Activated CD8-positive, alpha-beta T cell treated with anti-CD3 and anti-CD28 coated beads, Interleukin-2, amount 10 ng/mL, durations not matched to agents 7 days and 5 days (primary cell): ENCODE measurements at regions not wholly inside any gene's neighbourhood (a gene's known extent, or its start where the extent isn't known, plus 50 kb on each side); places are given as distances from the start of the nearest gene placed in this dataset.

Experiments used
- ATAC-seq: fragments of 150-1000 bp; cut with Tn5 transposase; one replicate; pipeline ENCODE4 v1.10.0; 2021; ENCODE audit warnings: moderate library complexity
- CTCF ChIA-PET: fragments of 350-600 bp; sonication (Branson Sonifier 250); formaldehyde crosslinking; loops from one replicate; lab custom pipeline; 2021; ENCODE audit warnings: antibody characterized with exemption; lab: Charles Lee
- POLR2A ChIA-PET: fragments of 350-600 bp; sonication (Branson Sonifier 250); formaldehyde crosslinking; loops from one replicate; lab custom pipeline; 2021; ENCODE audit warnings: antibody characterized with exemption; lab: Charles Lee
- DNase-seq: peaks from one replicate; pipeline ENCODE4 v3.0.0-alpha.2; 2020
- H3K27ac Mint-ChIP-seq: one replicate; pipeline ENCODE4 v1.8.0; 2021; ENCODE audit warnings: mild to moderate bottlenecking, mixed read lengths
- H3K27me3 Mint-ChIP-seq: one replicate; pipeline ENCODE4 v1.8.0; 2021; ENCODE audit warnings: low read depth, mixed read lengths
- H3K36me3 Mint-ChIP-seq: one replicate; pipeline ENCODE4 v1.8.0; 2021; ENCODE audit warnings: low read depth, mixed read lengths
- H3K4me1 Mint-ChIP-seq: one replicate; pipeline ENCODE4 v1.8.0; 2021; ENCODE audit warnings: low read depth, mixed read lengths
- H3K4me3 Mint-ChIP-seq: one replicate; pipeline ENCODE4 v1.8.0; 2021; ENCODE audit warnings: mild to moderate bottlenecking, mixed read lengths
- H3K9me3 Mint-ChIP-seq: one replicate; pipeline ENCODE4 v1.8.0; 2022; ENCODE audit warnings: mixed read lengths; ENCODE audit not compliant: insufficient read depth

GRCh38 chr17:53707566-53707965, 115.2 kb upstream of the KIF2B start:
- ChIA-PET CTCF (no interaction called here), POLR2A (no interaction called here)
- ATAC-seq (no peak), DNase-seq (no peak)
- Mint-ChIP-seq H3K9me3 (peaks cover 27% of the 10 kb centered on the region), H3K27me3 (no peaks in the 10 kb centered on the region), H3K4me1 (no peaks in the 10 kb centered on the region), H3K27ac (no peak overlapping the region), H3K36me3 (no peaks in the 10 kb centered on the region), H3K4me3 (no peak overlapping the region)

GRCh38 chr17:53696286-53696685, 126.4 kb upstream of the KIF2B start:
- ChIA-PET CTCF (no interaction called here), POLR2A (no interaction called here)
- Mint-ChIP-seq H3K27ac (no peak overlapping the region), H3K4me1 (no peaks in the 10 kb centered on the region), H3K4me3 (no peak overlapping the region), H3K27me3 (no peaks in the 10 kb centered on the region), H3K36me3 (no peaks in the 10 kb centered on the region), H3K9me3 (peaks cover 5% of the 10 kb centered on the region)
- no peak for ATAC-seq
- DNase-seq: no peak

- H3K4me3 Mint-ChIP-seq: no peak overlapping the region
- POLR2A ChIA-PET: no interaction called here
Observed at GRCh38 chr17:53687324-53687723, 135.4 kb upstream of the KIF2B start.

GRCh38 chr17:53680745-53681144, 142.0 kb upstream of the KIF2B start:
- Mint-ChIP-seq H3K27me3 (no peaks in the 10 kb centered on the region), H3K36me3 (no peaks in the 10 kb centered on the region), H3K4me3 (no peak overlapping the region), H3K9me3 (peaks cover 14% of the 10 kb centered on the region), H3K27ac (no peak overlapping the region), H3K4me1 (no peaks in the 10 kb centered on the region)
- ATAC-seq (no peak), DNase-seq (no peak)
- CTCF ChIA-PET: no interaction called here
- POLR2A ChIA-PET: no interaction called here

More at GRCh38 chr17:53687324-53687723, 135.4 kb upstream of the KIF2B start:
- peaks cover 19% of the 10 kb centered on the region for H3K9me3 Mint-ChIP-seq
- no peak for DNase-seq
- H3K4me1 Mint-ChIP-seq: no peaks in the 10 kb centered on the region
- H3K27me3 Mint-ChIP-seq: no peaks in the 10 kb centered on the region
- no peak for ATAC-seq
- no peak overlapping the region for H3K27ac Mint-ChIP-seq
- H3K36me3 Mint-ChIP-seq: no peaks in the 10 kb centered on the region
- CTCF ChIA-PET: no interaction called here

- ChIA-PET POLR2A (no interaction called here), CTCF (no interaction called here)
- Mint-ChIP-seq H3K4me3 (no peak overlapping the region), H3K36me3 (no peaks in the 10 kb centered on the region), H3K27ac (no peak overlapping the region), H3K27me3 (no peaks in the 10 kb centered on the region), H3K4me1 (no peaks in the 10 kb centered on the region), H3K9me3 (peaks cover 28% of the 10 kb centered on the region)
- no peak for ATAC-seq
- DNase-seq: no peak
Observed at GRCh38 chr17:53668854-53669253, 153.9 kb upstream of the KIF2B start.

- ATAC-seq (no peak), DNase-seq (no peak)
- Mint-ChIP-seq H3K27ac (no peak overlapping the region), H3K9me3 (peaks cover 19% of the 10 kb centered on the region), H3K27me3 (no peaks in the 10 kb centered on the region), H3K4me1 (no peaks in the 10 kb centered on the region), H3K4me3 (no peak overlapping the region), H3K36me3 (no peaks in the 10 kb centered on the region)
- ChIA-PET POLR2A (no interaction called here), CTCF (no interaction called here)
Observed at GRCh38 chr17:53662608-53663007, 160.1 kb upstream of the KIF2B start.

GRCh38 chr17:53659181-53659580, 163.5 kb upstream of the KIF2B start:
- H3K36me3 Mint-ChIP-seq: no peaks in the 10 kb centered on the region
- H3K27me3 Mint-ChIP-seq: no peaks in the 10 kb centered on the region
- no peaks in the 10 kb centered on the region for H3K4me1 Mint-ChIP-seq
- H3K4me3 Mint-ChIP-seq: no peak overlapping the region
- DNase-seq (no peak), ATAC-seq (no peak)
- no peak overlapping the region for H3K27ac Mint-ChIP-seq
- H3K9me3 Mint-ChIP-seq: peaks cover 3% of the 10 kb centered on the region
- CTCF ChIA-PET: no interaction called here
- POLR2A ChIA-PET: no interaction called here

- POLR2A ChIA-PET: no interaction called here
Observed at GRCh38 chr17:53655591-53655990, 167.1 kb upstream of the KIF2B start.

GRCh38 chr17:53649201-53649600, 173.5 kb upstream of the KIF2B start:
- CTCF ChIA-PET: no interaction called here
- POLR2A ChIA-PET: no interaction called here
- DNase-seq (no peak), ATAC-seq (no peak)
- Mint-ChIP-seq H3K9me3 (peaks cover 11% of the 10 kb centered on the region), H3K4me1 (no peaks in the 10 kb centered on the region), H3K36me3 (no peaks in the 10 kb centered on the region), H3K27ac (no peak overlapping the region), H3K4me3 (no peak overlapping the region), H3K27me3 (no peaks in the 10 kb centered on the region)

More at GRCh38 chr17:53655591-53655990, 167.1 kb upstream of the KIF2B start:
- ATAC-seq: no peak
- Mint-ChIP-seq H3K4me3 (no peak overlapping the region), H3K27me3 (no peaks in the 10 kb centered on the region), H3K36me3 (no peaks in the 10 kb centered on the region), H3K4me1 (no peaks in the 10 kb centered on the region), H3K27ac (no peak overlapping the region), H3K9me3 (no peaks in the 10 kb centered on the region)
- no peak for DNase-seq
- CTCF ChIA-PET: no interaction called here

- Mint-ChIP-seq H3K36me3 (no peaks in the 10 kb centered on the region), H3K27me3 (no peaks in the 10 kb centered on the region), H3K9me3 (peaks cover 20% of the 10 kb centered on the region), H3K27ac (no peak overlapping the region), H3K4me1 (no peaks in the 10 kb centered on the region), H3K4me3 (no peak overlapping the region)
- DNase-seq: no peak
- ATAC-seq: no peak
- ChIA-PET POLR2A (no interaction called here), CTCF (no interaction called here)
Observed at GRCh38 chr17:53646835-53647234, 175.9 kb upstream of the KIF2B start.

- Mint-ChIP-seq H3K9me3 (peaks cover 30% of the 10 kb centered on the region), H3K27me3 (no peaks in the 10 kb centered on the region)
- CTCF ChIA-PET: no interaction called here
Observed at GRCh38 chr17:53640808-53641207, 181.9 kb upstream of the KIF2B start.

GRCh38 chr17:53635444-53635843, 187.3 kb upstream of the KIF2B start:
- DNase-seq: no peak
- no peak for ATAC-seq
- no peak overlapping the region for H3K4me3 Mint-ChIP-seq
- no peak overlapping the region for H3K27ac Mint-ChIP-seq
- ChIA-PET POLR2A (no interaction called here), CTCF (no interaction called here)
- H3K36me3 Mint-ChIP-seq: no peaks in the 10 kb centered on the region
- peaks cover 17% of the 10 kb centered on the region for H3K9me3 Mint-ChIP-seq
- no peaks in the 10 kb centered on the region for H3K4me1 Mint-ChIP-seq
- no peaks in the 10 kb centered on the region for H3K27me3 Mint-ChIP-seq

More at GRCh38 chr17:53640808-53641207, 181.9 kb upstream of the KIF2B start:
- H3K4me3 Mint-ChIP-seq: no peak overlapping the region
- ATAC-seq (no peak), DNase-seq (no peak)
- POLR2A ChIA-PET: no interaction called here
- no peak overlapping the region for H3K27ac Mint-ChIP-seq
- H3K36me3 Mint-ChIP-seq: no peaks in the 10 kb centered on the region
- H3K4me1 Mint-ChIP-seq: no peaks in the 10 kb centered on the region

GRCh38 chr17:53633856-53634255, 188.9 kb upstream of the KIF2B start:
- no peak overlapping the region for H3K27ac Mint-ChIP-seq
- ChIA-PET CTCF (no interaction called here), POLR2A (no interaction called here)
- no peaks in the 10 kb centered on the region for H3K36me3 Mint-ChIP-seq
- peaks cover 10% of the 10 kb centered on the region for H3K9me3 Mint-ChIP-seq
- DNase-seq (no peak), ATAC-seq (no peak)
- no peak overlapping the region for H3K4me3 Mint-ChIP-seq
- H3K27me3 Mint-ChIP-seq: no peaks in the 10 kb centered on the region
- no peaks in the 10 kb centered on the region for H3K4me1 Mint-ChIP-seq
